ENCODE measurements at regions not wholly inside any gene's neighbourhood (a gene's known extent, or its start where the extent isn't known, plus 50 kb on each side); places are given as distances from the start of the nearest gene placed in this dataset.
A peak's percentile ranks its signal among the peaks of the same experiment; 100 is the strongest.

DNA sequence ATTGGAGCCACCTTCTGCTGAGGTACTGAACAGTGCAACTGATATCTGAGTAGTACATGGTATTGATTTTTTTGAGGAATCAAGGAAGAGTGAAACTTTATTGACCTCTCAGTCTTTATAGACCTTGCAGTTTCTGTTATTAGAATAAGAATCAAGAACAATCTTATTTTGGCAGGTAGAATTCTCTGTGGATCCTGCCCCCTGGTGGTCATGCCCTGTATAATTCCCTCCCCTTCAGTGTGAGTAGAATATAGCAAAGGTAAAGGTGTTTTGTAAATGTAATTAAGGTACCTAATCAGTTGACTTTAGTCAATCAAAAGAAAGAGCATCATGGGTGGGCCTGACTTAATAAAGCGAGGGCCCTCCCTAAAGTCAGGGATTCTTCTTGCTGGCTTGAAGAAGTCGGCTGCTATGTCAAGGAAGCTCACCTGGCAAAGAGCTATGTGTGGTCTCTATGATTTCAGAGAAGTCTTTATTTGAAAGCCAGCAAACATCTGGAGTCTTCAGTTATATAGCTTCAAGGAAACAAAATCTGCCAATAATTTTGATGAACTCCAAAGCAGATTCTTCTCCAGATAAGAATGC is 142.8 kb downstream of the LSM5 start:
- DNase-seq (ENCODE audit: low spot score) = peak; percentile 63

DNA sequence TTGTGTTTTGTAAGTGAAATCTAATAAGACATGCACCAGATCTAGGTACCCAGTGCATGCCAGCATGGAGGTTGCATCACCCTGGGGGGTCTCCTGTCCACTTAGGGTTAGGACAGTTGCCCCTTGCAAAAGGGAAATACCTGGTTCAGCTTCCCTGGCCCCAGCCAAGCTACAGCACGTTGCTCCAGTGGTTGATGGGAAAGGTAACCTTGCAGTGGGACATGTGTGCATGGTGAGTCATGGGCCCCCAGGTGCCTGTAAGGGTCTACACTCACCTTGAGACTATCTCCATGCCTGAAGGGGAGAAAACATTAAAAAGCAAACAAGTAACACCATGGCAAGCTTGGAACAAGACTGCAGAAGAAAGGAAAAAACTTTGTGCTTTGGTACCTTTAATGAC is 143.9 kb downstream of the LSM5 start:
- DNase-seq (ENCODE audit: low spot score) = no peak

DNA sequence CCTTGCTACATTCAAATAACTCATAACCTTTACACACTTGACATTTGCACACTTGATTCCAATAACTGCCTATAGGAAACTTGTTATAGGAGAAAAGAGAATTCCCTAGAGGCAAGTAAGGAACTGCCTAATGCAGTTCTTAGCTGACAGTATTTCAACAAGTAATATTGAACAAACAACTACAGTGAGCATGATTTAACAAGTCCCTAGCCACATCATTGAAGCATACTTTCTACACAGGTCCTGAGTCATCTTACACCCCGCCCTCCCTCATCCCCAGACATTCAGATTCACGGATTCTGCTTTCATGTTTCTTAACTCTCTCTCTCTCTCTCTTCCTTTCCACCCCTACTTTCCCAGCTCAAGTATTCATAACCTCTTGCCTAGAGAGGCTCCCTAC is 153.5 kb downstream of the LSM5 start:
- DNase-seq (ENCODE audit: low spot score) = no peak

DNA sequence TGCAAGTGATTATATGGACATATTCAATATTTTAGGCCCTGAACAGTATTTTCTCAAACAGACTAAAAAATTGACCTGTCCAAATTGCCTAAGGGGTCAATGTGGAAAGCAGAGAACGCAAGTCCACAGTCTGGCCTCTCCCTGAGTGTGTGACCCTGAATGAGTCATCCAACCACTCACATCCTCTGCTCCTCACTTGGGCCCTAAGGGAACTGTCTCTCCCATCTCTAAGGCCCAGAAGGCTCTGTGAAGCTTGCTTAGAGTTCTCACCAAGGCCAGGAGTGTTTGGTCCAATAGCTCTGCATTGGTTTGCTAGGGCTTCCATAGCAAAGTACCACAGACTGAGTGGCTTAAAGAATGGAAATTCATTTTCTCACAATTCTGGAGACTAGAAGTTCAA is 155.1 kb downstream of the LSM5 start:
- no peak for DNase-seq (ENCODE audit: low spot score)

DNA sequence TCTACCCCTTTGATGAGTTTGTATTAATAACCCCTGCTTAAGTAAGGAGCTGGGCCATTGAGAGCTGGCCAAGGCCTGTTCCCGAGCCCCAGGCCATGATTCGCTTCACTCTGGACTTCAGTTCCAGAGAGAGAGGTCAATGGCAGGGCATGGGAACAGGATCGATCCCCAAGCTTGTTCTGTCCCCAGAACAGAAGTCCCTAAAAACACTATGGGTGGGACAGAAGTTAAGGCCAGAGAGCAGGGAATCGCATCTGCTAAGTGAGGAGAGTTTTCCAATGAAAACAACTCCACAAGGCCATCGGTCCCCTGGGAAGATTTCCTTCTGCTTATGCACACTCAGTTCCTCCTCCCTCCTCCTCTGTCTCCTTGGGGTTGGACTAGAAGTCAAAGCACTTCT is 159.6 kb downstream of the LSM5 start:
- DNase-seq (ENCODE audit: low spot score) = no peak

DNA sequence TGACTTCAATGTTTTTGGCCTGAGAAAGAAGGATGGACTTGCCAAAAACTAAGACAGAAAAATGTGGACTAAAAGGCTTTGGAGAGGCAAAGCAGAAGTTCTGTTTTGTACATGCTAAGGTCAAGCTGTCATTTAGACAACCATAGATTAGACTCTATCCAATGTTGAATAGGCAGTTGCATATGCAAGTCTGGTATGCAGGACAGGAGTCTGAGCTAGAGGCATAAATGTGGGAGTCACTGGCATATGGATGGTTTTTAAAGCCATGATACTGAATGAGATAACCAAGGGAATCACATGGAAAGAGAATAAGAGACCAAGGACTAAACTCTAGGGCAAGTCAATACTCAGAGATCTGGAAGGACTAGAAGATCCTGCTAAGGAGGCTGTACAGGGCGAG is 164.1 kb downstream of the LSM5 start:
- no peak for DNase-seq (ENCODE audit: low spot score)

DNA sequence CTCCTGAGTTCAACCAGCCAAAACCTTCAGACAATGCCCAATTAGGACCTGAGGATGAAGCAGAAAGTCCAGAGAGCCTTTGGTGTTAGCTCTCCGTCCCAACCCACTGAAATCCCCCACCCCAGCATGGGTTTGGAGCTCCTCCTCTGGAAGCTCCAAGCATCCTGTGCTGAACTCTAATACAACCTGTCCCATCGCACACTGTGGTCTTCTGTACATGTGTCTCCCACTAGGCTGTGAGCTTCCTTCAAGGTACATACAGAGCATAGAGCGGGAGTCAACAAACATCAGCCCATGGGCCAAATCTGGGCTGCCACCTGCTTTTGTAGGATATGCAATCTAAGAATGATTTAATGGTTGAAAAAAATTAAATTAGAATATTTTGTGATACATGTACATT is 166.5 kb downstream of the LSM5 start:
- no peak for DNase-seq (ENCODE audit: low spot score)

DNA sequence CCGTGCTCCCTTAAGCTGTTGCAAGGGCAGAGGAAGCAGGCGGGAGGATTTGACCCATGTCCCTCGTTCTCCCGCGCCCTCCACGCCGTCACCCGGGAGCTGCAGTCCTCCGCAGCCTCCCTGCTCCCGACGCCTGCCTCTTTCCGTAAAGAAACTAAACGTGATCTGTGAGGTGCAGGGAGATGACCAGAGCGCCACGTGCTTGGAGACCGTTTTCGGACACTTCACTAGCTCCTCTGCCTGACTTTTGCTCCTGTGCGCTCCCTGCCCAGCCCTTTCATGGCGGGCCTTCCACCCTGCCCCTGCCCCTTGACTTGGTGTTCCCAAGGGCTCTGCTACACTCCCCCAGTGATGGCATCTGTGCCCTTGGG is 171.2 kb downstream of the LSM5 start:
- DNase-seq (ENCODE audit: low spot score) = no peak

DNA sequence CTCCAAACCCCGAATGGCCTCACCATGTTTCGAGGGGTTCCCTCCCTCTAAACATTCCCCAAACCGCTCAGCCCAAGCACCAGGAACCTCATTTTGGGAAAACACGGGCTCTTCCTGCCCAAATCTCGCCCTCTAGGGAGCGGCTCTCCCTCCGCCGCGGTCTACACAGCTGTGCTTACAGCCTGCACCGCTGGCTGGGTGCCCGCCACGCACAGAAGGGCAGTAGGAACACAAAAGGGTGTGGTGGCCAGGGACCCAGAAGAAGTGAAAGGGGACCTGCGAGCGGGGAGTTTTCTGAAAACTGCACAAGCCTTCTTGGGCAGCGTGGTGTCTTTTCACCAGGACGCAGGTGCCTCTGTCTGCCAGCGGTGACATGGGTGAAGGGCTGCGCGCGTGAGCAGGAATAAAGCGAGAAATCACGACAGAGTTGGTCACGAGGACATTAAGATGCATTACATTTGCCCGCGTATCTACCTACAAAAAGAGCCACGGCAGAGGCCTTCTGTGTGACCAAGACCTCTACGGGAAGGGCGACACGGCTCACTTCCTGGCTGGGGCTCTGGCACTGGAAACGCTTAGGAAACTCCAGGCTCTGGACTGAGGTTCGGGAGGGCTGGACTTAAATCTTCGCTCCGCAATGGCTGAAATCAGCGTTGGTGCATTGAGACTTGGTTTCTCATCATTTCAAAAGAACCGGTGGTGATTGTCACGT is 171.7 kb downstream of the LSM5 start:
- DNase-seq (ENCODE audit: low spot score) = no peak

DNA sequence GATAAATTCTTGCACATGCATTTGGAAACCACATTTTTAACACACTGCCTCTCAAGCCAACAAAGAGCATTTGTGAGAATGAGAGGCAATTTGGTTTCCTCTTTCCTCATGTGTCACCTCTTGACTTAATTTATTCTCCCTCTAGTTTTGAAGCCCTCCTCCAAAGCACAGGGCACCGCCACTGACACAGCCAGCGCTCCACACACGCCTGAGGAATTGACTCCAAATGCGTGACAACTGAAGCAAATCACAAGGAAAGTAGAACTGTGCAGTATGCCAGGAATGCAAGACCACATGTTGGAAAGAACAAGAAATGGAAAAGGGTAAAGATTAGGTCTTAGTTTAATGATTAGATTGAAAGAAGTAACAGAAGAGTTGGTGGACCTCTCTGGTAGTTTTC is 173.3 kb downstream of the LSM5 start:
- no peak for DNase-seq (ENCODE audit: low spot score)

DNA sequence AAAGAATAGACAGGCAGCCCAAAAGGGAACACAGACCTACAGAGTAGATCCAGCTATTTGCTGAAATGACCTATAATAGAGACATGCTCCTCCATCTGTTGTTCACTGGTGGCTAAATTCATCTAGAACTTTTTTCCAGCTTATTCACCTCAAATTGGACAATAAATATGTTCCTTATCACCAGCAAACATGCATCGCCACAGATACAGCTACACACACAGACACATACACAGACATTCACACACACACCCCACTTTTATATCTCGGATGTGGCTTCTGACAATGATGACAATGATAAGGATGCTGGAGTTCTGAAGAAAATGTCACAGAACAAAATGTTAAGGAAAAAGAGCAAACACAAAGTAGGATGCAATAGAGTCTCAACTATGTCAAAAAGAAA is 175.4 kb downstream of the LSM5 start:
- no peak for DNase-seq (ENCODE audit: low spot score)

DNA sequence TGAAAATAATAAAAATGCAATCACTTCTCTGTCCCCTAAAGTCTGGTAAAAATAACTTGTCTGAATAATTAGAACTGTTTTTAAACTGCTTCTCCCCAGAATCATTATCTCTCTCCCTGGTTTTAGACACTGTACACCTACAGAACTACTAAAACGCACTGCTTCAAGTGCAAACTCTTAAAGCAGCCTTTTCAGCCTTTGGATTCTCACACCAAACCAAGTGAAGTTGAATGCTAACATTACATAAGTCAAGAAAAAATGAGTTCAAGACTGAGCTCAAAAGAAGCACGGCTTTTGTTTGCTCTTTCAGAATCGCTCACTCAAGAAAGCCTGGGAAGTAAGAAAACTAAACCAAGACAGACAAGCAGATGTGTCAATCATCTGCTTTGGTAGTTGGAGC is 188.8 kb downstream of the LSM5 start:
- no peak for DNase-seq (ENCODE audit: low spot score)

DNA sequence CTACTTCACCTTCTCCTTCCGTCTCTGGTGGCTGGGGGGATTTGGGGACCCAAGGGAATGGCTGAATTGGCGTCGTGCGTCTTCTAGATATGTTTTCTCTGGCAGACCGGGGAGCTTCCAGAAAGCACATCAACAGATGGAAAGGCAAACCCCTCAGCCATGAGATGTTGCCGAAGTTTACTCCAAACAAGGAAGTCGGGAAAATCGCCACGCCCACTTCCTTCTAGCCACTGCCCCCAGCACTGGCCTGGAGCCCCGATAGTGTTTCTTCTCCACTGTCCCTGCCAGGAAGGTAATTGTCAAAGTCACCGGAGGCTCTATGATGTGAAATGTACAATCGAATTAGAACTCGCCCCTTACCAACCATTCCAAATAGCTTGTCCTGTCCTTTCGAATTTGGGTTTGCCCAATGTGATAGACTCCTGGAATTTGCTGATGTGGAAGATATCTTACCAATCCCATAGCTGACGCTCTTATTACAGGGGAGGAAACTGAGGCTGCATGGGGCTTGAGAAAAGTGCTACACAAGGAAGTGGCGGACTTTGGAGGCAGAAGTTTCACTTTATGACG is 191.0 kb downstream of the LSM5 start:
- DNase-seq (ENCODE audit: low spot score) = no peak

DNA sequence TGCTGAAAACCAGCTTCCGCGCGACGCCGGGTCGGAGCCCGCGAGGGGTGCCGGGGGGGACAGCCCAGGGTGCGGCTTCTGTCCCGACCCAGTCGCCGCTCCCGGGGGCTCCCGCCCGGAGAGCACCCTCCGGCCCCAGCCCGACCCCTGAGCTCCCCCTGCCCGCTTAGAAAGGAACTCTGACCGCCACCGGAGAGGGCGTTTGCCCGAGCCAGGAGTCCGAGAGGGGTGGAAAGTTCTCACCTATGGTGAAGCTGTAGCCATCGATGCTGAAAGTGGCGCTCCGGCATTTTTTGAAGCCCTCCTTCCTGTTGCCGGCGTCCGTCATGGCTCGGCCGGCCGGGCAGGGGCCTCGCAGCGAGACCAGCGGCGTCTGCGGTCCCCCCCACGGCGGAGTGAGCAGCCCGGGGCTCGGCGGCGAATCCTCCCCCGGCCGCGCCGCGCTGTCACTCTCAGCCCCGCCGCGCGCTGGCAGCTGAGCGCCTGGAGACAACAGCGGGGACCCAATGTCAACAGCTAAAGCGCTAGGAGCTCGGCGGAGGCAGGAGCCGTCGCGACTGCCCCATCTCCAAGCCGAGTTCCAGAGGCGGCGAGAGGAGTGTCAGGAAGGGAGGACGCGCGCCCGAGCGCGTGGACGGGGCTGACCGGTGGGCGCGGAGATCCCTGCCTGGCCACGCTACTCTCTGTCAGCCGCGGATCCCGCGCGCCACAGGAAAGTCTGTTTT is 191.6 kb downstream of the LSM5 start:
- no peak for DNase-seq (ENCODE audit: low spot score)

DNA sequence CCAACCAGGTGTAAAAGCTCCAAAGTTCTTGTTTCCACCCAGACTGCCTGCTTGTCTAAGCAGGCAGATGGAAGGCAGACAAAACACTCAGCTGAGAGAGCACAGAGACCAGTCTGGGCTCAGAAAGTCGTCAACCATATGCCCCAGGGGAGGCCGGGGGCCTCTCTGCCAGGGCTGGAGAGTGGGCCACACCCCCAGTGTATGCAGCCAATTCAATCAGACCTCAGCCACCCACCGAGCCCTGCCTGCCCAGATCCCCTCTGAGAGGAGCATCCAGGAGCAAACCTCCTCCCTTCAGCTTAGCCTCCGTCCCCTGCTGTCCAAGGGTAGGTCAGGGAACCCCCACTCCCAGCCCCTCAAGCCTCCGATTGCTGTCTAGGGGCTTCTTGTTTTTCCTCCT is 196.3 kb downstream of the LSM5 start:
- no peak for DNase-seq (ENCODE audit: low spot score)

DNA sequence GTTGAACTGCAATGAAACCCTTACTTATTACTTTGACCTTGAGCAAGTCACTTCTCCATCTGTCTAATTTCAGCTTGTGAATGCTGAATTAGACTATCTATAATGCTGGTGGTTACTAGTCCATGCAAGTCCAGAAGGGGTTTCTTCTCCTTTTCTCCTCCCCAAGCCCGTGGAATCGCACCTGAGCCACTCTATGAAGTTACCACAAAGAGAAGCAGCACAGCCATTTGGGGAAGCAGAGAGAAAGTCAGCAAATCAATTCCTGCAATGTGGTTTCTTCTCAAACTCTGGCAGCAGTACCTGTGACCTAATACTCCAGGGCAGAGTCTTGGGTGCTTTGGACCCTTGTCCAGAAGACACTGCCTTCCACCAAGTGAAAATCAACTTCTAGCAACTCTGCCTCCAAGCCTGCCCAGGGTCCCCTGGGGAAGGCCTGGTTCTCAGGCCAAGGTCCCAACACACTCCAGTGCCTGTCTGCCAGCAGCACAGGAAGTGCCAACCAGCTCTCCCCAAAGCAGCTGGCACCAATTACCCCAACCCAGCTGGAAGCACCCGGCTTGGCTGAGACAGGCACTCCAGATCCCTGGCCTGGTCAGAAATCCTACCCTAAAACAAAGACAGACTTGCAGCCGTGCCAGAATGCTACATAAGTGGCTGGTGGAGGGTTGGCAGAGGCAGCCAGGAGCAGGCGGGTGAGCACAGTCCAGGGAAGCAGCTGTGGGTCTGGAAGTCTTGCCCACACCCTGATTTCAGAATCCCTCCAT is 200.3 kb downstream of the LSM5 start:
- no peak for DNase-seq (ENCODE audit: low spot score)

DNA sequence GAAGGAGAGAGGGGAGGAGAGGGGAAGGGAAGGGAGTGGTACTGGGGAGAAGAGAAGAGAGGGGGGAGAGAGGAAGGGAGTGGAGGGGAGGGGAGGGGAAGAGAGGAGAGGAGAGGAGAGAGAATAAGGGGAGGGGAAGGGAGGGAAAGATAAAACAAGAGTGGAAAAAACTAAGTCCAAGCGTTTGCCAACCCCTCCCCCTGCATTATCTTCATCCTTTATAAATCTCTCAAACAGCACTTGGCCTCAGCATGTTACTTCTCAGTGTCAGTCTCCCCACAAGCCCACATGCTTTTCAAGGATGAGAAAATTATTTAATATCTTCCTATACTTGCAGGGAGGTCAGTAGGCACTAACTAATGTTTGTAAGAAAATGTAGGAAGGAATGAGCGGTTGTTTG is 204.5 kb downstream of the LSM5 start:
- no peak for DNase-seq (ENCODE audit: low spot score)

DNA sequence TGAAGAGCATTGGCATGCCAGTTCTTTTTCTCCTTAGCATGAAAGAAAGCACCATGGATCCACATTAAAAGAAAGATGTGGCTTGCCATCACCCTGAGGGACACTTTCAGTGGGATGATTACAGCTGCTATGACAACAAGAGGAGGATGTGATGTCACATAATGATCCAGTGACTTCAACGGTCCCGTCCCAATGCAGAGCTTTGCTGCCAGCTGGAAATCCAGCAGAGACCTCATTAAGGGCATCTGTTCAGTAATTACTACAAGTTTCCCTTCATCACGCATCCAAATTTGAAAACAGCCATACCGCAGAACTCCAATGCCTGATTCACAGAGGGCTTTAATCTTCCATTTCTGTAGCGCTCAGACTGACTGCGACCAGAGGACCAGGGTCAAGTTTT is 206.6 kb downstream of the LSM5 start:
- DNase-seq (ENCODE audit: low spot score) = no peak

DNA sequence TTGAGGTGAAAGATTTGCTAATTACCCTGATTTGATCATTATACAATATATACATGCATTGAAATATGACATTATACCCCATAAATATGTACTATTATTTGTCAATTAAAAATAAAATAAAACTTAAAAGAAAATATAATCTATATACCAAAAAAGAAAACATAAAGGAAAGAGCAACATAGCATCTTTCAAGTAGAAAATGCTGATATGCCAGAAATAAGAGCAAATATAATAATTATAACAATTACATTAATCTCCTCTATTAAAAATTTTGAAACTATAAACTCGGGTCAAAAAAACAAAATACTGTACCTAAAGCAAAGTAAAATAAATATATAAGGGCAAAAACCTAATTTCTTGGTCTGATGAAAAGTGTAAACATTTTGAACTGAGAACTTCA is 209.3 kb upstream of the PDE1C start:
- no peak for DNase-seq (ENCODE audit: low spot score)

DNA sequence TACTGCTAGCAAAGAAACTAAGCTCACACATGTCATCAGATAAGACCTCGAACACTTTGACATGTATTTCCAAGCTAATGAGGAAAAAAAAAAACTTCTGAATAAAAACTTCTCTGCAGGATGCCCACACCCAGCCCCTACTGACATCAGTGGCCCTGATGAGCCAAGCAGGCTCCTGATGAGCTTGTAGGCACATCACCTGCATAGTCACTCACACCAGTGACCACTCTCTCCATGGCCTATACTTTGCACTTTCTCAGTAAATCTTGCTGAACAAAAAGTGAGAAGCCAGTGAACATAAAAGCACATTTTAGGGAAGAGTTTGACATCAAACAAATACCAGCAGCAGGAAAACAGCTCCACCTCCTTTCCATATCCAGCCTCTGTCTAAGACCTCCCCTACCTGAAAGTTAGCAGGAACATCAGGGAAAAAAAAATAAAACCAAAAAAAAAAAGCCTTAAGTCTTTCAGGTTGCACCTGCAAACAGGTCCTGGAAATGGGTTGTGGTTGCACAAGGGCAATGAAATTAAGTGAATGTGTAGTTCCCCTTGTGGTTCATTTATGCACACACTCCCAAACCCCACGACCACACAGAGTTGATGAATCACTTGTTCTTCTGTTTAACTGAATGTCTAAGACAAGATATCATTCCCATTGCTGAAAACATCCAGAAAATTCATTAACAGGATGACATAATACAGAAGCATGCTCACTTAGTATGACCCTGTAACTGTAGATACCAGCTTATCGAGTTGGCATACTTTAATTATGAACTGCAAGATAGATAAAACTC is 205.2 kb upstream of the PDE1C start:
- no peak for DNase-seq (ENCODE audit: low spot score)

DNA sequence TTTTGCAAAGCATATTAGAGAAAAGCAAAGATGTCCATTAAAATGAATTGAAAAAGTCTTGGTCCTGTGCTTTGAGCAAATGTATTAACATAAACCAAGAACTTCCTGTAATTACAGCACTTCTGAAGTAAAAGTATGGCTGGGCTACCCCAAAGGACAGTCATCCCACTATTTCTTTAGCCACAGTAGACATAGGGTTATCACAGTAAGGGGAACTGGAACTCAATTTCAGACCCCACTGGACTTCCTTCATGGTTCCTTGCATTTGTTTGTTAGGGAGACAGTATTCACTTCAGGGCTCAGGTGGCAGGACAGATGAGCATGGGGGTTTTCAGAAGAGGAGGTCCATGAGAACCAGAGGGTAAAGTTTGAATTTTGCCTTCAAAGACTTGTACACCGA is 203.1 kb upstream of the PDE1C start:
- DNase-seq (ENCODE audit: low spot score) = no peak
